ENCODE measurements at regions not wholly inside any gene's neighbourhood (a gene's known extent, or its start where the extent isn't known, plus 50 kb on each side); places are given as distances from the start of the nearest gene placed in this dataset.

DNA sequence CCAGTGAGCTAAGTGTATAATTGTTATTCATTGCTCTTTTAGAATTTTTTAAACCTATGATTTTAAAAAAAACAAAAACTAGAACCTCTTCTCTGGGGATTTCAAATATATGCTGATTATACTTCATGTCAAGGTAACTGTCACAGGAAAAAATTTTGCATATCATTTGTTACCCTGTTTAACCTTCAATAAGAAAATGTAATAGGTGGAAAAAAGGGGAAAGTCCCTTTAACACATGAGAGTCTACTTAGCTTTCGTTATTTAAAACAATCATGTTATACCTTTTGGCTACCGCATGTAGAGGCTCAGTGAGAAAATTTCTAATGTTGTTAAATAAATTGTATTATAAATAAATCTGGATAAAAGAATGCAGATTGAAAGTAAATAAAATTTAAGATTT is 190.1 kb upstream of the AKR1E2 start:
- TF ChIP-seq, protein P1, sequence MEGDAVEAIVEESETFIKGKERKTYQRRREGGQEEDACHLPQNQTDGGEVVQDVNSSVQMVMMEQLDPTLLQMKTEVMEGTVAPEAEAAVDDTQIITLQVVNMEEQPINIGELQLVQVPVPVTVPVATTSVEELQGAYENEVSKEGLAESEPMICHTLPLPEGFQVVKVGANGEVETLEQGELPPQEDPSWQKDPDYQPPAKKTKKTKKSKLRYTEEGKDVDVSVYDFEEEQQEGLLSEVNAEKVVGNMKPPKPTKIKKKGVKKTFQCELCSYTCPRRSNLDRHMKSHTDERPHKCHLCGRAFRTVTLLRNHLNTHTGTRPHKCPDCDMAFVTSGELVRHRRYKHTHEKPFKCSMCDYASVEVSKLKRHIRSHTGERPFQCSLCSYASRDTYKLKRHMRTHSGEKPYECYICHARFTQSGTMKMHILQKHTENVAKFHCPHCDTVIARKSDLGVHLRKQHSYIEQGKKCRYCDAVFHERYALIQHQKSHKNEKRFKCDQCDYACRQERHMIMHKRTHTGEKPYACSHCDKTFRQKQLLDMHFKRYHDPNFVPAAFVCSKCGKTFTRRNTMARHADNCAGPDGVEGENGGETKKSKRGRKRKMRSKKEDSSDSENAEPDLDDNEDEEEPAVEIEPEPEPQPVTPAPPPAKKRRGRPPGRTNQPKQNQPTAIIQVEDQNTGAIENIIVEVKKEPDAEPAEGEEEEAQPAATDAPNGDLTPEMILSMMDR (IDR thresholded peaks at IDR 0.05 in 8 of 11, conservative IDR thresholded peaks at IDR 0.05 in 3 of 11) = no peak
- TF ChIP-seq POLR2A (IDR thresholded peaks at IDR 0.05) = no peak
